ENCODE measurements at regions not wholly inside any gene's neighbourhood (a gene's known extent, or its start where the extent isn't known, plus 50 kb on each side); places are given as distances from the start of the nearest gene placed in this dataset.

GRCh38 chr5:40383749-40384651 lies 295.7 kb upstream of the PTGER4 start:
- TF ChIP-seq CTCF (IDR thresholded peaks at IDR 0.05): no peak
- Histone ChIP-seq H3K4me3 (no peak overlapping the region), H3K27me3 (no peaks in the 10 kb centered on the region), H3K9me3 (no peaks in the 10 kb centered on the region), H3K36me3 (no peaks in the 10 kb centered on the region), H3K27ac (no peak overlapping the region), H3K4me1 (no peaks in the 10 kb centered on the region)
- DNase-seq (ENCODE audit: low spot score in 2 of 2): no peak
- intact Hi-C loops (cut with DNase I): no loop called here

- Histone ChIP-seq H3K9me3 (no peaks in the 10 kb centered on the region), H3K27me3 (no peaks in the 10 kb centered on the region), H3K4me1 (no peaks in the 10 kb centered on the region), H3K4me3 (no peak overlapping the region), H3K36me3 (no peaks in the 10 kb centered on the region), H3K27ac (no peak overlapping the region)
- intact Hi-C loops (cut with DNase I): no loop called here
- no peak for DNase-seq (ENCODE audit: low spot score in 2 of 2)
- TF ChIP-seq CTCF (IDR thresholded peaks at IDR 0.05): no peak
Measured at GRCh38 chr5:40381676-40382363, 297.9 kb upstream of the PTGER4 start.

GRCh38 chr5:40381016-40381415 lies 298.7 kb upstream of the PTGER4 start:
- intact Hi-C loops (cut with DNase I): no loop called here
- H3K27me3 ChIP-seq: no peaks in the 10 kb centered on the region
- no peak for DNase-seq (ENCODE audit: low spot score in 2 of 2)
- no peak overlapping the region for H3K27ac ChIP-seq
- TF ChIP-seq CTCF (IDR thresholded peaks at IDR 0.05): no peak
- no peaks in the 10 kb centered on the region for H3K4me1 ChIP-seq
- no peak overlapping the region for H3K4me3 ChIP-seq
- no peaks in the 10 kb centered on the region for H3K36me3 ChIP-seq
- H3K9me3 ChIP-seq: no peaks in the 10 kb centered on the region

- no peaks in the 10 kb centered on the region for H3K9me3 ChIP-seq
- no peak for TF ChIP-seq CTCF (IDR thresholded peaks at IDR 0.05)
- no peaks in the 10 kb centered on the region for H3K36me3 ChIP-seq
- H3K4me1 ChIP-seq: no peaks in the 10 kb centered on the region
- H3K27me3 ChIP-seq: no peaks in the 10 kb centered on the region
- DNase-seq (ENCODE audit: low spot score in 2 of 2): no peak
- no peak overlapping the region for H3K27ac ChIP-seq
- intact Hi-C loops (cut with DNase I): no loop called here
- no peak overlapping the region for H3K4me3 ChIP-seq
Measured at GRCh38 chr5:40378396-40379177, 301.1 kb upstream of the PTGER4 start.

- intact Hi-C loops (cut with DNase I): no loop called here
- H3K9me3 ChIP-seq: no peaks in the 10 kb centered on the region
- no peak for TF ChIP-seq CTCF (IDR thresholded peaks at IDR 0.05)
- no peaks in the 10 kb centered on the region for H3K27me3 ChIP-seq
- no peak overlapping the region for H3K4me3 ChIP-seq
- H3K4me1 ChIP-seq: no peaks in the 10 kb centered on the region
- no peak for DNase-seq (ENCODE audit: low spot score in 2 of 2)
- no peaks in the 10 kb centered on the region for H3K36me3 ChIP-seq
- no peak overlapping the region for H3K27ac ChIP-seq
Measured at GRCh38 chr5:40376566-40376965, 303.1 kb upstream of the PTGER4 start.

Measured in ascending aorta (tissue), 2 donors.